GM18520 (cell line): ENCODE measurements at regions not wholly inside any gene's neighbourhood (a gene's known extent, or its start where the extent isn't known, plus 50 kb on each side); places are given as distances from the start of the nearest gene placed in this dataset.

ENCODE experiments used
- ATAC-seq: cut with Tn5 transposase; IDR thresholded peaks from one replicate; pipeline ENCODE4 v1.9.1; 2021; ENCODE audit not compliant: unreplicated experiment

DNA sequence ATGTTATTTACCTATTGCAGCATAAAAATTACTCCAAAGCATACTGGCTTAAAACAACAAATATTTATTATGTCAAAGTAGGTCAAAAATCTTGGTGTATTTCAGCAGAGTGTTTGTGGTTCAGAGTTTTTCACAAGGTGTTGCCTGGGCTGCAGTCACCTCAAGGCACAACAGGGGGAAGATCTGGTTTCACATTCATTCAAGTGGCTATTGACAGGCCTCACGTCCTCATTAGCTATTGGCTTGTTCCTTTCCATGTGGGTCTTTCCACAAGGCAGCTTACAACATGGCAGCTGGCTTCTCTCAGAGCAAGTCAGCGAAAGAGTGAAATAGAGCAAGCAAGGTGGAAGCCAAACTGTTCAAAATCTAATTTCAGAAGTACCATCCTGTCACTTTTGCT, 602.9 kb downstream of the OLFM4 start:
- no peak for ATAC-seq

DNA sequence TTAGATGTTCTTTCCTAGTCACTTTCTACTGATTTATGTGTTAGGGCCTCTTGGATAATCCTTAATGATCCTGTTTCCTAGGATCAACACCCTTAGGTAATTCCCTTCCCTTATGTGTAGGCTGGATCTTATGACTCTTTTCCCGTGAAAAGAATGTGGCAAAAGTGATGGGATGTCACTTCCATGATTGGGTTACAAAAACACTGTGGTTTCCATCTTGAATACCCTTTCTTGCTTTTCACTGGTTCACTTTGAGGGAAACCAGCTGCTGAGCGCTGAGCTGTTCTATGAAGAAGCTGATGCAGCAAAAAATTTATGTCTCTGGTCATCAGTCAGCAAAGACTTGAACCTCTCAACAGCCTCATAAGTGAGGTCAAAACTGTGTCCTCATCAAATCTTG, 609.4 kb downstream of the OLFM4 start:
- no peak for ATAC-seq

DNA sequence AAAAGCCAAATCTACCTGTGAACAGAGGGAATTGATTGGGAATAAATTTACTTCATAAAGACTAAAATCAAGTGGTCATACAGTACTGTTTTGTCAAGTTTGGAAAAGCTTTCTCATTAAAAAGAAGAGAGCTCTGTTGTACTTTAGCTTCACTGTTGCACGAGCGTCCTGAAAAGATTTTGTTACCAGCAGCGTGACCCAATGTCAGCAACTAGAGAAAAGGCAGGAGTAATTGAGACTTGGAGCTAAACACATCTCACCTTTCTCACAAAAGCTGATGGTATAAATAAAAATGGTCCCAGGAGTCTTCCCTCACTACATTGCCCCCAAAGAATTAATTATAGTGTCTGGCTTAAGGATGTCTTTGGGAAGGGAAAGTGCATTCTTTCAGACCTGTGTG, 613.7 kb downstream of the OLFM4 start:
- no peak for ATAC-seq

DNA sequence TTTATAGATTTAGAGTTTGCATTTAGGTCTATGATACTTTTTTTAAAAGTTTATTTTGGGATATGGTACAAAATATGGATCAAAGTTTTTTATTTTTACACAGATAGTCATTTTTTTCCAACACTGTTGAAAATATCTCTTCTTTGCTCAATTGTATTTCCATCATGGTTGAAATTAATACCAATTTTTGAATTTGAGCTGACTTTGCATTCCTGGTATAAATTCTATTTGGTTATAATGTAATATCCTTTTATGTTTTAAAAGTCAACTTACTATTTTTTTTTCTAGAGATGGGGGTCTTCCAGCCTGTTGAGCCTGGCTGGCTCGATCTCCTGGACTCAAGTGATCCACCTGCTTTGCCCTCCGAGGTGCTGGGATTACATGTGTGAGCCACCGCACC, 620.1 kb downstream of the OLFM4 start:
- no peak for ATAC-seq

DNA sequence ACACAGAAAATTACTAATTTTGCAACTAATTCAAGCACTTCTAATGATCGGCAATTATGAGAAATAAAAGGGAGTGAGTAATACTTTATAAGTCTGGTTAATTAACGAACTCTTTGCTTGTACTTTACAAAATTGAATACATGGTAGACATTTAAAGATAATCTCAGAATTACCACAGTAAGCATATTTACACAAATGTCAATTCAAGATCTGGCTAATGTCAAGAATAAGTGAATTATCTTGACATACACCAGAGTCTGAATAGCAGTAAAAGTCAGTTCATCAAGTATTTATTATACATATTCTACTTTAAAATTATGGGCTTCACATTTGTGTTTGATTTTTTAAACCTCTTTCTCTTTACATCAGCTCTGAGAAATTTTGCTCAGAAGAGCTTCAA, 643.4 kb downstream of the OLFM4 start:
- ATAC-seq = no peak

DNA sequence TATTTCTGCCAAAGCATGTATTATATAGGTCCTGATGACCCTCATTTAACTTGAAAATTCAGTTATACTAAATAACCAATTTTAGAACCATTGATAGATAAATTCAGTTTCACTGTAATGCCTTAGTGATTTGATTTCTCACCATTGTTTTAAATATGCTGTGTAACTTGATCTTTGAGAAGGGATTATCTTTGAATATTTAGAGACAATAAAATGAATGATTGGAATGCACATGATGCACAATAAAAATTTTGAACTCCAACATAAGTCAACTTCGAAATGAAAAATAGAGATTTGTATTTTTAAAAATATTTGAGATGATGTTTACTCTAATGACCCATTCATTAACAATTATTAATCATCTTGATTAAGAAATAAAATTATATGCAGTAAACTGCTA, 654.5 kb downstream of the OLFM4 start:
- ATAC-seq = no peak

DNA sequence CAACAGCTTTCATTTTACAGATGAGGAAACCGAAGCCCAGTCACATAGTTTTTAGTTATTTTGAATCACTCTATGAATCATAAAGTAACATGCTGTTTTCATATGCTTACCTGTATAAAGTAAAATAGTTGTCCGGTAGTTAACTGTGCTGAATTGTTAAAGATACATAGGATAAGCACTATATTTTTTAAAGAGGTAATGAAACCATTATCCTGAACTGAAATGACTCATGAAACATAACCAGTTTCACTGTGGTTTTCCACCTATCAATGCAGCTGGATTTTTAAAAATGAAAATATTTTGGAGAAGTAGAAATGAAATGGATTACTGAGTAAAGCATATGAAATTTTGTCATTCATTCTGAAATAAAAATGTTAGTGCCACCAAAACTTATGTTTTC, 655.0 kb downstream of the OLFM4 start:
- no peak for ATAC-seq

DNA sequence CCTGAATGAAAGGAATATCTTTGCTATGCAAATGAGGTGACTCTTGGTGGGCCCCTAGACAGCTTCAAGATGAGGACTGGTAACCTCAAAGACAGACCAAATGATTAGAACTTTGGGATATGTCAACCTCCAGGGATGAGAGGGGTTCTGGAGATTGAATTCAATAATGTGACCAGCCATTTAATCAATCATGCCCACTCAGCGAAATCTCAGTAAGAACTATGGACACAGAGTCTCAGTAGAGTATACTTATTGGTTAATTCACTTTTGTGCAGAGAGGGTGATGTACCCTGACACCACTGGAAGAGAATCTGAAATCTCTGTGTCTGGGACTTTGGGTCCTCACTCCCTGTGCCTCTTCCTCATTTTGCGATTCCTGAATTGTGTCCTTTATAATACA, 662.8 kb downstream of the OLFM4 start:
- no peak for ATAC-seq

DNA sequence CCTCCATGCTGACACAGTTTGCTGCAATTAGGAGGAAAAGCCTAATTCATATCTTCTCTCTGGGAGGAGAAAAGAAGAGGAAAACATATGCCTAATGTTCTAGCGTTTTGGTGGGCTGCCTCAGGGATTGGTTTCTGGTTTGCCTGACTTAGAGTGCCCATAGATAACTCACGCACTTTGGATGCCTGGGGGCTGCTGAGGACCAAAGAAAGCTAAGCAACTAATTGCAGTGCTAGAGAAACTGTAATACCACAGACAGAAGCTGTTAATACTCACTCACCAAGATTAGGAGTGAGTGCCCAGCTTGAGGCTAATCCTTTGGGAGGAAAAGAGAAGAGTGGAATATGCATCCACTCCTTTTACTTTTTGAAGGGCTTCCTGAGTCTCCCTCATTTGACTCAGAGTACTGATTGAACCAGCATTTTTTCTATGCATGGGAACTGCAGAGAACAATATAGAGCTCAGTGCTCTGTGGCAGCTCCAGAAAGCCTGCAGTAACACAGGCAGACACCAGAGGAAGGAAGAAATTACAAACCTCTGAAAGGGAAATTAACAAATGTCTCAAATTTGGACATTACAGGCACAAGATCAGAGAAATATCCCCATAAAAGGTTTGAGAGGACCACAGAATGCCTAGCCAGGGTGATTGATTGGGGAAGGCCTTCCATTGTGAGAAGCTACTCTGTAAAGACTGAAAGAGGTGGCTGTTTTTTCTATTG, 666.4 kb downstream of the OLFM4 start:
- ATAC-seq = no peak

DNA sequence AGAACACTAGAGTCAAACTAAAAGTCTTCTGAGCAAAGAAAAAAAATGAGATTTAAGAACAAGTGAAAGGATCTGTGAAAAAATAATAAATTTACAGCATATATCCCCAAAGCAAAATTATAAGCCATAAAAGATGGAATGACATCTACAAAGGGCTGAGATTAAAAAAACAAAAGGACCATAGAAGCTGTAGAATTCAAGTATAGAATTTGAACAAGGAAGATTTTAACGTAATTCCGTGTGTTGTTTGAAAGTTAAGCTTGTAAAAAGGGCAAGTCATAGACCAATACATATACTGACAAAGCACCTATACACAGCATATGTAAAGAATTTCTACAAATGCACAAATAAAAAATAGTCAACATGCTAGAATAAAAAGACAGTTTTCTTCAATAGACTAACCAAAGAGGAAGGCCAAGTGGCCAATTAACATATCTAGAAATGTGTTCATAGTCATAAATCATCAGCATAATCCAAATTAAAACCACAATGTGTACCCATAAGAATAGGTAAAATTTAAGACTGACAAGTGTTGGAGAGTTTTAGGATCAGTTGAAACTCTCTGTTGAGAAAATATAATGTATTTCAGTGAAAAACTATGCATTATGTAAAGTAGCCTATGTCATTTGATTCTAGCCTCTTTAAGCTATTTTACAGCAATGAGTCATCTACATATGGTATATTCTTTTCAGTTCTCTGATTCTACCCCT, 674.9 kb downstream of the OLFM4 start:
- no peak for ATAC-seq

DNA sequence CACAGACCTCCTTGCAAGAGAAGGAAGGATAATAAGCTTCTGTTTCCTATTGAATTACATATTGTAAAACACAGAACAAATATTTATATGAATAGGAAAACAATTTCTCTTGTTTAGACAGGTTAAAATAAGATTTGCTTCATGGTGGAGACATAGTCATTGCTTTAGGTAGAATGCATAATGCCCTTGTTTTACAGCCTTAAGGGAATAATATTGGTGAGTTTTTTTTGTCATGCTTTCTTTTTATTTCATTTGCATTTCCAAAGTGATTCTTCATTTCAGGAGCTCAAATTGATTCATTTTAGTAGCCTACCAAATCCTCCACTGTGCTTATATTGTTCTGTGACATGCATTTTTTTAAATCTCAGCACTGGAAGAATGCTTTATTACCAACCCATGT, 690.7 kb downstream of the OLFM4 start:
- ATAC-seq = no peak

DNA sequence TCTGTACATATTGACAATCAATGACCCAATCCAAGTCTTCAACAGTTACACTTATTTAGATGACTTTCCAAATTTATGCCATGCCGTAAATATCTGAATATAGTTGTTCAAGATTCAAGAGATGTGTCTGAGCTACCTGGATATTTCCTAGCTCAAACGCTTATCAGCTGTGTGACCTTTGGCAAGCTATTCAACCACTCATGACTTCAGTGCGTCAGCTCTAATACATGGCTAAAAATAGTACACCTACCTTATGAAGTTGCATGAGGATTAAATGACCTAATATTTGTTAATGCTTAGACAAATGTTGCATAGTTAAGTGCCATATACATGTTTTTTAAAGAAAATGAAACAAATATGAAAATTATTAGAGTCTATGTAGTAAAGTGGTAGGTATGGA, 704.1 kb downstream of the OLFM4 start:
- ATAC-seq = no peak

DNA sequence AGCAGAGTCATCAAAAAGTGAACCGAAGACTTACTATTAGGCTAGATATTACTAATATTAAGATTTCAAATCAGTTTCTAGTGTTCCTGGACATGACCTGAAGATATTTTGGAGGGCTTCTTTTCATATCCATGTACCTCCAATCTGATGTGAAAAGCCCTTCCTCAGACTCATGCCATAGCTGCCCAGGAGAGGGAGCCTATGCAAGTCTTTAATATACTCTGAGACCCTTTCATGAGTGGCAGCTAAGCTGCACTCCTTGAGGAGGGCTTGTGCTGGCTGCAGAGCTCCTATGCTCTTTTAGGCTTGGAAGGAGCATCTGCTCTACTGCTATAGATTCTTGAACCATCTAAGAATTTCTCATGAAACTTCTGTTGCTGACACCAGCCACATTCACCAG, 715.3 kb downstream of the OLFM4 start:
- no peak for ATAC-seq

DNA sequence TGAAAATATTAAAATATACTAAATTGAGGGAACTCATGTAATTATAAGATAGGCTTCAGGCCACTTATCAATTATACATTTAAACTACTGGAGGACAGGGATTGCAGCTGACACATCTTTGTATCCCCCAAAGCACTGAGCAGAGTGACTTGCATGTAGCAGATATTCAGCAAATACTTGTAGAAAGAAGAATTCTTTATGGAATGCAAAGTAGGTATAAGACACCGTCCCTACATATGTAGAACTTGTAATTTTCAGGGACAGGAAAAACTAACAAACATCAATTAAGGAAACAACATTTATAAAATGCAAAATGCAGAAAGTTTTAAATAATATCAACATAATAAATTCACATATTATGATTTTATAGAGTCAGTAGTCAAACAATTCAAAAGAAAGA, 719.2 kb downstream of the OLFM4 start:
- no peak for ATAC-seq

DNA sequence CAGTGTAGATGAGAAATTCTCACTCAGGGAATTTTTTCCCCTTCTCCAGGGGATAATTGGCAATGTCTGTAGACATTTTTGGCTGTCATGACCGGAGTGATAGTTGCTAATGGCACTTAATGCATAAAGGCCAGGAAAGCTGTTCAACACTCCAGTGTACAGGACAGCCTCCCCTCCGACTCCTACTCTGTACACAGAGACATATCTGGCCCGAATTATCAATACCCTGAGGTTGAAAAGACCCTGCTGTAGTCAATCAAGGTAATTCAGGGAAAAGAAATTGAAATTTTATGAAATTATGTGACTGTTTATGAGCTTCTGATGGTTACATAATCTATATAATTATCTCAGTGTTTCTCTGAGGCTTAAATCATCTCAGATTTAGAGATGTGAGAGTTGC, 720.7 kb downstream of the OLFM4 start:
- no peak for ATAC-seq

DNA sequence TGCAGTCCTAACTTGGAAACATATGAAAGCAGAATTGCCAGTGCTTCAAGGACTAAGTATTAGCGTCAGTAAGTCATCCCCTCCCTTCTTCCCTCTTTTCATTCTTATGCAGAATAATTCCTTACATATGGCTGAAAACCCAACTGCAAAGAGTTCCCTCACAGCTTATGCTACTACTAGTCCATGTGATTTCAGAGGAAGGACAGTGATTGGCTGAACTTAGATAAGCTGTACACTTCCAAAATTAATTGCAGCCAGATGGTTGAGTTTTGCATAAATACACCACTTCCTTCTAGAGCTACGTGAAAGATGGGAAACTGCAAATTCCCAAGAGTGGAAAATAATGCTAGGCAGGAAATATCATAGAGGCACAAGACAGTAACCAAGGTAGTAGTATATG, 730.4 kb downstream of the OLFM4 start:
- no peak for ATAC-seq

DNA sequence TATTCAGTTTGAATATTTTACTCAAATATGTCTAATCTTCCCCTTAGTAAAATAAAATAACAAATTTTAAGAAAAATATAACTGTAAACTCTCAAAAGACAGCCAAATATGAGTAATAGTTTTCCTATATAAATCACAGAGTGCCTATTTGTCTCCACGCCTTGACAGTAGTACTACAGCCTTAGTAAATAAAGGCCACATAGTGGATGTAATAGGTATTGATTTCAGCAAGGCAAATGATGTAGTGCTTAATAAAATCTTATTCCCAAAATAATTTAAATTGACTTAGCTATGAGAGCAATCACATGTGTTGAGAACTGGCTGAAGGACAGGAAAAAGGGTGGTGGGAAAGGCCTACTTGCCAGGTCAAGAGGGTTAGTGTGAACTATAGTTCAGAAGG, 747.2 kb downstream of the OLFM4 start:
- no peak for ATAC-seq

DNA sequence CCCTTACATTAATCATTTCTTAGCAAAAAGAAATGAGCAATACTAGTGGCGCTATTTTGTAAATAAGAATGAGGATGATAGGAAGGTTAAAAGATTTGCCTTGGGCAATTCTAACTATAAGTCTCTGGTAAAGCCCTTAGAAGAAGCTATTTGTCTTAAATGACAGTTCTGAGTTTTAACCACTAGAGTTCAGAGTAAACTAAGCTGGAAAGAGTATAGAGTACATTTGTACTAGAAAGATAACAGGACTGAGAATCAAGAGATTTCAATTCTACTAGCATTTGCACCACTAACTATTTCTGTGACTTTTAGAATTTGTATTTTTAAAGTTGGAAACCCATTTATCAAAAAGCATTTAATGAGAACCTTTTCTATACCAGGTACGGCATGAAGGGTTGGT, 750.3 kb downstream of the OLFM4 start:
- no peak for ATAC-seq

DNA sequence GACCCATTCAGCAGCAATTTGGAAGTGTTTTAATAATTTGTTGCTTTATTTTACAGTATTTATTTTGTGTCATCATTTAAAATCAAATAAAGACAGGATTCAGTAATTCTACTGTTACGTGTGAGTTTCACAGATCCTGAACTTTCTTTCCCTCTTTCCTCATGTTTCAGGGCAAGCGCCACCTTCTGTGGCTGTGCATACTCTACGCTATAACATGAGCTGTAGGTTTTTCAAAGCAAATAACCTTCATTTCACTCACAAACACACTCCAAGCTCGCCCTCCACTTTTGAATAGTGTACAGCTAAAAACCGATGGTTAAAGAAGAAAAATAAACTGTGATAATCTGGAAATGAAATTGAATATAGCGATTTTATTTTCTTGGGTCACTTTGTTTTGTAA, 753.3 kb downstream of the OLFM4 start:
- no peak for ATAC-seq

DNA sequence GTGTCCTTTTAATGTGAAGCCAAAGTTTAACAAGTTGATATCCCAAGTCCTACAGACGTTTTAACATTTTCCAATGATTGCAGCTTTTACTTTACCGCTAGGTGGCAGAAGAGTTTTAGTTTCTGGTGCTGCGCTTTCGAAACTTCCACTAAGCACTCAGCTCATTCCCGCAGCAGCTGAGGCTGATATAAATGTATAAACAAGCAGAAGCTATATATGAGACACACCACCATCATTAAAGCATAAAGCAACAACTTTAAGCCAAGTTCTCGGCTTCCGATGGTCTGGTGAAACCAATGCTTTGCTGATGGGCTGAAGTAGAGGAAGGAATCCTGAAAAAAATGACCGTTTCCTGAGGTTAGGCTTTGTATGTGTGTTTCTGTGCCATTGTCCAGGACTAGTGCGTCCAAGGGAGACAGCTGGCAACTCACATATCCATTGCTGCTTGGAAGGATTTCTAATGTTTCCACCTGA, 753.9 kb downstream of the OLFM4 start:
- no peak for ATAC-seq

DNA sequence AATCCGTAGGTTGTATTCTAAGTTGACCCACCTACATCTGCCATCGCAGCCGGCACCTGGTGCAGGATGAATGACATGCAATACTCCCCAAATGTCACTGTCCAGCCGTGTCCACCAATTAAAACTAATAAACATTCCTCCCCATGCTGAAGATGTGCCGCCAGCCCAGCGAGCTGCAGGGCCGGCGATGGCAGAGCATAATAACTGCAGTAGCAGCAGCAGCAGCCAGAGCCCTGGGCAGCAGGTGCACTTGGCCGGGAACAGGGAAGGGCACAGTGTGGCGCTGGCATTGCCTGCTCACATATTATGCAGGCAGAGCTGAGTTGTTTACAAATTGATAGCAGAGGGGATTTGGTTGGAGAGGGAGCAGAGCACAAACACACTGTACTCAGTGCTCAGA, 754.9 kb downstream of the OLFM4 start:
- no peak for ATAC-seq

DNA sequence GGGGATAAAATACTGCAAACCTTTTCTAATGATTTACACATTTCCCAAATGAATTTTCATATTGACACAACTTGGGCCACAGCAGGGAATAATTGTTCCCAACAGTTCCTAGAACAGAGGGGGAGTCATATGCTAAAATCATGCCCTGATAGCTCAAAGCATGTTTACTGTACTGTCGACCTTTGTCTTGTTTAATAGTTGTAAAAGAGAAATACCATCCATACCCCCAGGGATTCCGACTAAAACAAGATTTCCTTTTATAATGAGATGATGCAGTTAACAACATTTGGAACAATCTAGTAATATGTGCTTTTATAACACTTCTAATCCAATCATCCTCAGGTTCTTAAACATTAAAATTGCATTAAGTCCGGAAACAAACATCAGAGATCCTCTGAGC, 759.7 kb downstream of the OLFM4 start:
- ATAC-seq = no peak

DNA sequence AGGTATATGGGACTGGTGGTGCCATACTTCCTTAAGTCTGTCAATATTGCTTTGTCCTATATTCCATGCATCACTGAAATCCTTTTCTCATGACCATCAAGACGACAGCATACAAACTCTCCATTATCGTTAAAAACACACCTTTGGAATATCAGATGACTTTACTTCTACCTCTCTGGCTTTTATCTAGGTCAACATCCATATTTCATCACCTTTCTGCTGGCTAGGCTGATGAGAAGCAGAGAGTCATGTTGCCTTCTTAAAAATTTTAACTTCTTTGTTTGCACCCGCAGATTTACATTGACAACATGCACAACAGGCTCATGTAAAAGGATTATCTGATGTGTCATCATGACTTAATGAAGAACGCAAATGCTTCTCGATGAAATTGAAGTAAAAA, 771.4 kb downstream of the OLFM4 start:
- no peak for ATAC-seq
